ENCODE measurements at regions not wholly inside any gene's neighbourhood (a gene's known extent, or its start where the extent isn't known, plus 50 kb on each side); places are given as distances from the start of the nearest gene placed in this dataset.
"Not testable (repeated sequence)": the region's sequence is repeated elsewhere in the genome, so short reads cannot be mapped to it uniquely, and the experiment has no call there.

DNA sequence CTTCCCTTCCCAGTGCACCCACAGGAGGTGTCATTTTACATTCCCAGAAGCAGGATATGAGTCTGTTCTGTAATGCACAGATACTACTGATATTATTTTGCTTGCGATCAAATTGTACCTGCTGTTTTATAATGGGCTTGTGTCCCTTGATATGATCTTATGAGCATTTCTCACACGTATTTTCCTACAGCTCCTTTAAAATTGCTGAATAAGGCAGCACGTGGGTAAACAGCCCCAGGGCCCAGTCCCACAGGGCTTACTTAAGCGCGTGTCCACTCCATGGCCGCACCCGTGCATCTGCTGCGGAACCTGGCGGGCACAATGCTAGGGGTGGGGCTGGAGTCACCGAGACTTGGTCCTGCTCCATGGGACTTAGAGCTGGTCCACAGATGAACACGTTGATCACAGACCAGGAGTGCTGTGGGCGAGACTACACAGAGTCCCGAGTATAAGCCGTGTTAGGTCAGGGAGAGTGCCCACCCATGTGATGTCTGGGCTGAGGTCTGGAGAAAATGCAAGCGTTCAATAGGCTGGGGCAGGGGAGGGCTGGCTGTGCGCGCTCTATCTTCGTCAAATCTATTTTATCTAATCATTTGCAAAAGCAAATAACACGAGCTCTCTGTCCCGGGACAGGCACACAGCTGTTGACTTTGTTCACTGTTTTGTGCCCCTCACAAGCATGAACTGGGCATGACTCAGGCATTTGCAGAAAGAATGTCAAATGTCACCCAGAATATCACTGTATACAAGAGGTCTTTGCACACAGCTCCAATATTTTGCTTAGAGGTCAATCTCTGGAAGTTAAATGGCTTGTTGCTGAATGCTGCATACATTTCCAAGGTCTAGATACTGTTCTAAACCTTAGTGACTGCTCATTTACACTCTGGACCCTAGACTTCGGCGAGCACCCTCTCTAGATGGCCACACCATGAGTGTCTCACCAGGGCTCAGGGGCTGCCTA lies 119.3 kb downstream of the CRYAA start:
- CTCF ChIA-PET, result no interaction called here
- intact Hi-C loops (cut with micrococcal nuclease), result no loop called here
- Mint-ChIP-seq H3K4me3 (no peak overlapping the region), H3K9me3 (peaks cover 4% of the 10 kb centered on the region), H3K27me3 (ENCODE audit: low read depth) (no peaks in the 10 kb centered on the region), H3K27ac (no peak overlapping the region), H3K36me3 (ENCODE audit: low read depth) (no peaks in the 10 kb centered on the region), H3K4me1 (ENCODE audit: low read depth) (peaks cover 4% of the 10 kb centered on the region)
- DNase-seq, result no peak

GRCh38 chr21:43287111-43287760 lies 118.4 kb downstream of the CRYAA start:
- Mint-ChIP-seq H3K4me3 (no peak overlapping the region), H3K27me3 (ENCODE audit: low read depth) (no peaks in the 10 kb centered on the region), H3K4me1 (ENCODE audit: low read depth) (peaks cover 4% of the 10 kb centered on the region), H3K9me3 (peaks cover 4% of the 10 kb centered on the region), H3K27ac (no peak overlapping the region), H3K36me3 (ENCODE audit: low read depth) (no peaks in the 10 kb centered on the region)
- intact Hi-C loops (cut with micrococcal nuclease), result no loop called here
- CTCF ChIA-PET, result interaction anchor here (0.7 kb wide), 1 partner anchor 35 kb away, joined by 3 read pairs; no protein-coding TSS in a partner anchor
- peak; percentile 40 for DNase-seq

DNA sequence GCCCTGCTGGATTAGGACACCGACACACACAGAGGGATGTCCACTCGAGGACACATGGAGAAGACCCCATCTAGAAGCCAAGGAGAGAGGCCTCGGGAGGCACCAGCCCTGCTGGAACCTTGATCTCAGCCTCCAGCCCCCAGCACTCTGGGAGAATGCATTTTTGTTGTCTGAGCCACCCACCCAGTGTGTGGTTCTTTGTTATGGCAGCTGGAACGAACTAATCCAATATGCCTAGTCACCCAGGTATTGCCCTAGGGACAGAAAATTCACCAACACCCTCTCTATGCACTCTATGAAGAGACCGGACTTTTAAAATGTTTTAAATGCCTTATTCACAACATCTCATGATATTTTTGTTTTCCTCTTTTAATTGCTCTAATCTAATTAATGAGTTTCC lies 117.4 kb downstream of the CRYAA start:
- no peak for DNase-seq
- H3K4me3 Mint-ChIP-seq, result no peak overlapping the region
- H3K9me3 Mint-ChIP-seq, result peaks cover 4% of the 10 kb centered on the region
- H3K27ac Mint-ChIP-seq, result no peak overlapping the region
- CTCF ChIA-PET, result interaction anchor here (0.7 kb wide), 1 partner anchor 37 kb away, joined by 3 read pairs; no protein-coding TSS in a partner anchor
- no peaks in the 10 kb centered on the region for H3K27me3 Mint-ChIP-seq (ENCODE audit: low read depth)
- intact Hi-C loops (cut with micrococcal nuclease), result no loop called here
- H3K4me1 Mint-ChIP-seq (ENCODE audit: low read depth), result peaks cover 4% of the 10 kb centered on the region
- no peaks in the 10 kb centered on the region for H3K36me3 Mint-ChIP-seq (ENCODE audit: low read depth)

- intact Hi-C loops (cut with micrococcal nuclease), result no loop called here
- peaks cover 4% of the 10 kb centered on the region for H3K9me3 Mint-ChIP-seq
- no peaks in the 10 kb centered on the region for H3K36me3 Mint-ChIP-seq (ENCODE audit: low read depth)
- H3K27ac Mint-ChIP-seq, result no peak overlapping the region
- no peaks in the 10 kb centered on the region for H3K27me3 Mint-ChIP-seq (ENCODE audit: low read depth)
- CTCF ChIA-PET, result no interaction called here
- no peak overlapping the region for H3K4me3 Mint-ChIP-seq
- DNase-seq, result no peak
- peaks cover 4% of the 10 kb centered on the region for H3K4me1 Mint-ChIP-seq (ENCODE audit: low read depth)
These were observed 115.9 kb downstream of the CRYAA start for GRCh38 chr21:43284700-43285099.

DNA sequence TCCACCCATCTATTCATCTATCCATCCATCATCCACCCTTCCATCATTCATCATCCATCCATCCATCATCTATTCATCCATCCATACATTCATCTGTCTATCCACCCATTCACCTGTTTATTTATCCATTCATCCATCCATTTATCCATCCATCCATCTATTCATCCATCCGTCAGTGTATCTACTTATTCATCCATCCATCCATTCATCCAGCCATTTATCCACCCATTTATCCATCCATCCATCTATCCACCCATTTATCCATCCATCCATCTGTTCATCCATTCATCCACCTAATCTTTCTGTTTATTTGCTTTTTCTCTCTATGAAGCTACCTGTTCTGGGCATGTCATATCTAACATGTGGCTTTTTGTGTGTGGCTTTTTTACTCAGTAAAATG lies 115.4 kb downstream of the CRYAA start:
- CTCF ChIA-PET, result no interaction called here
- intact Hi-C loops (cut with micrococcal nuclease), result no loop called here
- H3K9me3 Mint-ChIP-seq, result peaks cover under 1% of the 10 kb centered on the region

GRCh38 chr21:43283925-43284221 lies 115.1 kb downstream of the CRYAA start:
- DNase-seq; H3K36me3 Mint-ChIP-seq (ENCODE audit: low read depth); H3K4me1 Mint-ChIP-seq (ENCODE audit: low read depth); intact Hi-C loops (cut with micrococcal nuclease); H3K4me3 Mint-ChIP-seq; H3K27ac Mint-ChIP-seq; H3K27me3 Mint-ChIP-seq (ENCODE audit: low read depth); H3K9me3 Mint-ChIP-seq; CTCF ChIA-PET: not testable (repeated sequence)

More for the DNA sequence above, 115.4 kb downstream of the CRYAA start:
- Mint-ChIP-seq H3K36me3 (ENCODE audit: low read depth) (no peaks in the 10 kb centered on the region), H3K27ac (no peak overlapping the region), H3K4me1 (ENCODE audit: low read depth) (peaks cover 4% of the 10 kb centered on the region), H3K27me3 (ENCODE audit: low read depth) (no peaks in the 10 kb centered on the region), H3K4me3 (no peak overlapping the region)
- no peak for DNase-seq

GRCh38 chr21:43283136-43283924 lies 114.5 kb downstream of the CRYAA start:
- H3K27ac Mint-ChIP-seq, result no peak overlapping the region
- H3K9me3 Mint-ChIP-seq, result no peaks in the 10 kb centered on the region
- H3K27me3 Mint-ChIP-seq (ENCODE audit: low read depth), result no peaks in the 10 kb centered on the region
- intact Hi-C loops (cut with micrococcal nuclease), result no loop called here
- H3K4me1 Mint-ChIP-seq (ENCODE audit: low read depth), result peaks cover 4% of the 10 kb centered on the region
- H3K36me3 Mint-ChIP-seq (ENCODE audit: low read depth), result no peaks in the 10 kb centered on the region
- DNase-seq, result no peak
- CTCF ChIA-PET, result no interaction called here
- no peak overlapping the region for H3K4me3 Mint-ChIP-seq

GRCh38 chr21:43282358-43283120 lies 113.7 kb downstream of the CRYAA start:
- intact Hi-C loops (cut with micrococcal nuclease), result no loop called here
- Mint-ChIP-seq H3K36me3 (ENCODE audit: low read depth) (no peaks in the 10 kb centered on the region), H3K4me1 (ENCODE audit: low read depth) (peaks cover 4% of the 10 kb centered on the region), H3K27ac (no peak overlapping the region), H3K4me3 (no peak overlapping the region), H3K9me3 (no peaks in the 10 kb centered on the region), H3K27me3 (ENCODE audit: low read depth) (no peaks in the 10 kb centered on the region)
- CTCF ChIA-PET, result no interaction called here
- DNase-seq, result no peak

GRCh38 chr21:43281661-43282357 lies 113.0 kb downstream of the CRYAA start:
- H3K27me3 Mint-ChIP-seq (ENCODE audit: low read depth), result no peaks in the 10 kb centered on the region
- no peak overlapping the region for H3K27ac Mint-ChIP-seq
- no peaks in the 10 kb centered on the region for H3K36me3 Mint-ChIP-seq (ENCODE audit: low read depth)
- no peaks in the 10 kb centered on the region for H3K9me3 Mint-ChIP-seq
- DNase-seq, result no peak
- no peak overlapping the region for H3K4me3 Mint-ChIP-seq
- no peaks in the 10 kb centered on the region for H3K4me1 Mint-ChIP-seq (ENCODE audit: low read depth)
- intact Hi-C loops (cut with micrococcal nuclease), result no loop called here
- CTCF ChIA-PET, result interaction anchor here (0.6 kb wide), 1 partner anchor 703 kb away, joined by 3 read pairs; no protein-coding TSS in a partner anchor

GRCh38 chr21:43280949-43281633 lies 112.3 kb downstream of the CRYAA start:
- no peaks in the 10 kb centered on the region for H3K36me3 Mint-ChIP-seq (ENCODE audit: low read depth)
- CTCF ChIA-PET, result no interaction called here
- DNase-seq, result no peak
- no peak overlapping the region for H3K4me3 Mint-ChIP-seq
- H3K27me3 Mint-ChIP-seq (ENCODE audit: low read depth), result peaks cover 2% of the 10 kb centered on the region
- no peak overlapping the region for H3K27ac Mint-ChIP-seq
- intact Hi-C loops (cut with micrococcal nuclease), result no loop called here
- H3K9me3 Mint-ChIP-seq, result no peaks in the 10 kb centered on the region
- H3K4me1 Mint-ChIP-seq (ENCODE audit: low read depth), result no peaks in the 10 kb centered on the region

GRCh38 chr21:43279578-43279894 lies 110.7 kb downstream of the CRYAA start:
- H3K4me3 Mint-ChIP-seq, result no peak overlapping the region
- CTCF ChIA-PET, result no interaction called here
- H3K4me1 Mint-ChIP-seq (ENCODE audit: low read depth), result no peaks in the 10 kb centered on the region
- intact Hi-C loops (cut with micrococcal nuclease), result no loop called here
- H3K27me3 Mint-ChIP-seq (ENCODE audit: low read depth), result peaks cover 5% of the 10 kb centered on the region
- DNase-seq, result no peak
- H3K9me3 Mint-ChIP-seq, result no peaks in the 10 kb centered on the region
- H3K36me3 Mint-ChIP-seq (ENCODE audit: low read depth), result no peaks in the 10 kb centered on the region
- H3K27ac Mint-ChIP-seq, result no peak overlapping the region

All from activated naive CD4-positive, alpha-beta T cell treated with anti-CD3 and anti-CD28 coated beads for 36 hours (primary cell).